LNCaP clone FGC (cell line): ENCODE measurements at regions not wholly inside any gene's neighbourhood (a gene's known extent, or its start where the extent isn't known, plus 50 kb on each side); places are given as distances from the start of the nearest gene placed in this dataset.

Experiments
- DNase-seq: peaks from one replicate; pipeline ENCODE4 v3.0.0-alpha.2; 2011; ENCODE audit warnings: low read depth
- H3K4me3 ChIP-seq: 2 replicates; pipeline ENCODE4 v1.5.1; 2011; ENCODE audit warnings: mild to moderate bottlenecking, low read depth, low read length, control low read depth
- TF ChIP-seq, protein P1 (sequence below): IDR thresholded peaks from 2 replicates; pipeline ENCODE4 v1.5.1; 2012; ENCODE audit warnings: mild to moderate bottlenecking; ENCODE audit not compliant: control insufficient read depth, insufficient read depth; ENCODE audit errors: extremely low read depth

DNA sequence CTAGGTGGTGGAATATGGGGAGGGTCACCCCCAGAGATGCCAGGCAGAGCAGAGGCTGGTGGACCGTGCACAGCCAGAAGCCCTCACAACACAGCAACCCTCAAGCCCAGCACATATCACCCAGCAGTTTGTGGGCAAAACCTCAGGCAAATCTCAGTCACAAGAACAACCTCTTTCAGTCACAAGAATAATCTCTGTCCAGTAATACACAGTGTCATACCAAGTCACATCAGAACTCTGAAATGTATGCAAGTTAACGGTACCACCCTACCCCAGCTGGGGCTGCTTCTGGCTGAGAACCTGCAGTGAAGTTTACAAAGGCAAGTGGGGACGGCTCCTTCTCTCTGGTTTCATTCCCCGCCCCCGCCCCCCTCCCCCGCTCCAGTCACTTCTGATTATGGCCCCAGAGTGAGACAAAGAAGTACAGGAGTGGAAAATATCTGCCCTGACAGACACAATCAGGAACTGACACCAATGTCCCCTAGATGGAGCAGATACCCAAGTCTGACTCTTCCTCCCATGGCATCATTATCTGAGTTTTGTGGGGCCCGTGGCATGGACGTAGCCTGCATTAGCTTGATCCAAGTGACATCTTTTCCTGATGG, 480.9 kb upstream of the TMEM132C start:
- DNase-seq: no peak
- TF ChIP-seq, protein P1, sequence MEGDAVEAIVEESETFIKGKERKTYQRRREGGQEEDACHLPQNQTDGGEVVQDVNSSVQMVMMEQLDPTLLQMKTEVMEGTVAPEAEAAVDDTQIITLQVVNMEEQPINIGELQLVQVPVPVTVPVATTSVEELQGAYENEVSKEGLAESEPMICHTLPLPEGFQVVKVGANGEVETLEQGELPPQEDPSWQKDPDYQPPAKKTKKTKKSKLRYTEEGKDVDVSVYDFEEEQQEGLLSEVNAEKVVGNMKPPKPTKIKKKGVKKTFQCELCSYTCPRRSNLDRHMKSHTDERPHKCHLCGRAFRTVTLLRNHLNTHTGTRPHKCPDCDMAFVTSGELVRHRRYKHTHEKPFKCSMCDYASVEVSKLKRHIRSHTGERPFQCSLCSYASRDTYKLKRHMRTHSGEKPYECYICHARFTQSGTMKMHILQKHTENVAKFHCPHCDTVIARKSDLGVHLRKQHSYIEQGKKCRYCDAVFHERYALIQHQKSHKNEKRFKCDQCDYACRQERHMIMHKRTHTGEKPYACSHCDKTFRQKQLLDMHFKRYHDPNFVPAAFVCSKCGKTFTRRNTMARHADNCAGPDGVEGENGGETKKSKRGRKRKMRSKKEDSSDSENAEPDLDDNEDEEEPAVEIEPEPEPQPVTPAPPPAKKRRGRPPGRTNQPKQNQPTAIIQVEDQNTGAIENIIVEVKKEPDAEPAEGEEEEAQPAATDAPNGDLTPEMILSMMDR: no peak
- H3K4me3 ChIP-seq: no peak overlapping the region

DNA sequence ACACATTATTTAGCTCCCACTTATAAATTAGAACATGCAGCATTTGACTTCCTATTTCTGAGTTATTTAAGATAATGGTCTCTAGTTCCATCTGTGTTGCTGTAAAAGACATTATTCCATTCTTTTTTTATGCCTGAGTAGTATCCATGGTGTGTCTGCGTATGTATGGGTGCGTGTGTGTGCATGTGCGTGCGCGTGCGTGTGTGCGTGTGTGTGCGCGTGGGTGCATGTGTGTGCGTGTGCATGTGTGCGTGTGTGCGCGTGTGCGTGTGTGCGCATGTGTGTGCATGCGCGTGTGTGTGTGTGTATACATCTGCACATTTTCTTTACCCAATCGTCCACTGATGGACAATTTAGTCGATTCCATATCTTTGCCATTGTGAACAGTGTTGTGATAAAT, 479.4 kb upstream of the TMEM132C start:
- no peak overlapping the region for H3K4me3 ChIP-seq

DNA sequence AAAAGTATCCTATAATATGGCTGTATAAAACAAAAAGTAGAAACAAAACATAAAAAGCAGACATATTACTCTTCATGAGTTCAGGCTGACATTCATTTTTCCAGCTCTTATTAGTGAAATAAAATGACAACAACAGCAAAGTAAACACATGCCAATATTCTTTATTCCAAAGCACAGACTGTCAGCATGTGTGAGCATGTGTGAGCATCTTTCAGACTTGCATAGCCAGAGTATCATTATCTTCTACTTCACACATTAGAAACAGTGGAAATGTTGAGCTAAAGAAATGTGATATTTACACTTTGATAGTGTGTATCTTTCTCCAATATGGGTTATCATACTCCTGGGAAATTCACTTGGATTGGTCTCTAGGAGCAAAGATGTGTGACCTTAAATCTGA, 476.6 kb upstream of the TMEM132C start:
- DNase-seq: no peak
- TF ChIP-seq, protein P1: no peak
- no peak overlapping the region for H3K4me3 ChIP-seq

More for the DNA sequence above, 479.4 kb upstream of the TMEM132C start:
- TF ChIP-seq, protein P1: no peak
- DNase-seq: no peak

DNA sequence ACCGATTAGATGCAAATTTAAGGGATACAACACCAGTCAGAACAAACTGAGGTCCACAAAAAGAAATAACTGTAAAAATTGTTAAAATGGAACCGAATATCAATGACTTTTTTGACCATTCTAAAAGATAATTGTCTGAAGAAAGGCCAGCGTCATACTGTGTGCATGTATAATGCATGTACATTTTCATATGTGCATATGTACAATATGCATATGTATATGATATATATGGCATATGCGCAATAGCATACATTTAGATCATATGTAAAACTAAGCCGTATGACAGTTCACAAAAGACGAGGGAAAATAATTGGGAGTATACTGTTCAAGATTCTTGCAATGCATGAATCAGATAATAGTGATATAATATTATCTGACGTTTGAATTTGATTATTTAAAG, 475.8 kb upstream of the TMEM132C start:
- TF ChIP-seq, protein P1: no peak
- no peak overlapping the region for H3K4me3 ChIP-seq
- no peak for DNase-seq

DNA sequence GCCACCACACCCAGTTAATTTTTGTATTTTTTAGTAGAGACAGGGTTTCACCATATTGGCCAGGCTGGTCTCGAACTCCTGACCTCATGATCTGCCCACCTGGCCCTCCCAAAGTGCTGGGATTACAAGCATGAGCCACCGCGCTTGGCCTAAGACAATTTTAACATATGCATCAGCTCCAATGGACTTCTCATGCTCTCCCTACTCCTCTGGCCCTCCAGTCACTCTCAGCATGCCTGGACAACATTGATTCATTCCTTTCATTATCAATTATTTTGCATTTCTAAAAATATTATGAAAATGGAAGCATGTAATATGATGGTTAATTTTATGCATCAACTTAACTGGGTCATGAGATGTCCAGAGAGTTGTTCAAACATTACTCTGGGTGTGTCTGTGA, 469.1 kb upstream of the TMEM132C start:
- DNase-seq: no peak
- TF ChIP-seq, protein P1: no peak
- H3K4me3 ChIP-seq: no peak overlapping the region

DNA sequence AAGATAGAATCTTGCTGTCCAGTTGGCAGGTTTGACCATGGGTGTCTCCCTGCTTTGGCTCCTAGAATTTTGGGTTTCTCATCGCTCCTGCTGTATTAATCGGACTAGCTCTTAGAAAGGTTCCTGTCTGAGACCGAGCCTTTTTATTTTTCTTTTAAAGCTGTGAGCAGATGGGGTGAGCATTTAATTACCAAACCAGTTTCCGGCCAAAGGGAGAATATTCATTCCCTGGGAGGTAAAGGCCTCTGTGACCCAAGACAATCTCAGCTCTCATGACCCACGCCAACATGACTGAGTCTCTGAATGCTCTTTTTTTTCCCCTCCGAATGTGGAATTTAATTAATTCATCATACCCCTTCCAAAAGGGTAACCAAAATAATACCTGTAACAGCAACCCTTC, 464.7 kb upstream of the TMEM132C start:
- TF ChIP-seq, protein P1: no peak
- no peak for DNase-seq
- no peak overlapping the region for H3K4me3 ChIP-seq

DNA sequence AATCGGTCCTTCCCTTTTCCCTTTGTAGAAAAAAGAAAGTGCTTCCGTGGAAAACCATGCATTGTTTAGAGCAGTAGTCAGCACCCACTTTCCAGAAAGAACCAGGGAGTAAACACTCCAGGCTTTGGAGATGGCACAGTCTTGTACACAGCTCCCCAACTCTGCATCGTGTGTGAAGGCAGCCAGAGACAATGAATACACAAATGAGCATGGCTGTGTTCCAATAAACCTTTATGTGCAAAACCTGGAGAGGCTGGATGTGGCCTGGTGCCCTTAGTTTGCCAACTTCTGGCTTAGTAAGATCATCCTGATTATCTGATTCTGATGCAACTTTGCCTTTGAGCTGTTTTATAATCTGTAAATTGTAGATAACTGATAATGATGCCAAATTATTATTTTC, 463.4 kb upstream of the TMEM132C start:
- TF ChIP-seq, protein P1: no peak
- no peak for DNase-seq
- H3K4me3 ChIP-seq: no peak overlapping the region
